OCI-LY1 (cell line): ENCODE measurements at regions not wholly inside any gene's neighbourhood (a gene's known extent, or its start where the extent isn't known, plus 50 kb on each side); places are given as distances from the start of the nearest gene placed in this dataset.

ENCODE experiments used
- H2AFZ ChIP-seq: fragments of 200-600 bp; sonication (generic), shearing (Covaris generic); 2 replicates; pipeline ENCODE4 v1.6.0; 2014; ENCODE audit warnings: antibody characterized with exemption, mild to moderate bottlenecking, low read length
- H3F3A ChIP-seq: fragments of 200-600 bp; sonication (generic), shearing (Covaris generic); 2 replicates; pipeline ENCODE4 v1.6.0; 2014; ENCODE audit warnings: mild to moderate bottlenecking, antibody characterized with exemption, low read length, moderate library complexity; ENCODE audit not compliant: insufficient read depth
- H3K27ac ChIP-seq: fragments of 200-600 bp; sonication (generic); 2 replicates; pipeline ENCODE4 v1.5.1; 2014; ENCODE audit warnings: low read length, mixed run types, mild to moderate bottlenecking, low read depth; ENCODE audit not compliant: poor library complexity, severe bottlenecking
- H3K27me3 ChIP-seq: fragments of 200-600 bp; sonication (generic); 2 replicates; pipeline ENCODE4 v1.6.0; 2014; ENCODE audit warnings: antibody characterized with exemption, mild to moderate bottlenecking, low read length, moderate library complexity; ENCODE audit not compliant: insufficient read depth
- H3K36me3 ChIP-seq: fragments of 200-600 bp; sonication (generic); 2 replicates; pipeline ENCODE4 v1.6.1; 2014; ENCODE audit warnings: mild to moderate bottlenecking, antibody characterized with exemption, low read length, moderate library complexity, mixed read lengths; ENCODE audit not compliant: insufficient read depth
- H3K4me1 ChIP-seq: fragments of 200-600 bp; sonication (generic); 2 replicates; pipeline ENCODE4 v1.5.1; 2014; ENCODE audit warnings: mild to moderate bottlenecking, low read length, moderate library complexity; ENCODE audit not compliant: insufficient read depth, severe bottlenecking
- H3K4me2 ChIP-seq: fragments of 200-600 bp; sonication (generic), shearing (Covaris generic); 2 replicates; pipeline ENCODE4 v1.6.1; 2014; ENCODE audit warnings: low read length
- H3K4me3 ChIP-seq: fragments of 200-600 bp; sonication (generic); 2 replicates; pipeline ENCODE4 v1.5.1; 2014; ENCODE audit warnings: low read length, low read depth, mild to moderate bottlenecking, mixed read lengths; ENCODE audit not compliant: poor library complexity, severe bottlenecking
- H3K79me2 ChIP-seq: fragments of 200-600 bp; shearing (Covaris generic); 2 replicates; pipeline ENCODE4 v1.6.1; 2016; ENCODE audit warnings: mixed run types, low read length, mixed read lengths; ENCODE audit not compliant: insufficient read depth
- H3K9ac ChIP-seq: fragments of 200-600 bp; sonication (generic), shearing (Covaris generic); 2 replicates; pipeline ENCODE4 v1.6.1; 2014; ENCODE audit warnings: mild to moderate bottlenecking, low read length, mixed read lengths
- H3K9me2 ChIP-seq: fragments of 200-600 bp; sonication (generic), shearing (Covaris generic); 2 replicates; pipeline ENCODE4 v1.6.1; 2014; ENCODE audit warnings: low read depth, mild to moderate bottlenecking, low read length, mixed read lengths
- H3K9me3 ChIP-seq: fragments of 200-600 bp; shearing (Covaris generic); 2 replicates; pipeline ENCODE4 v1.6.1; 2014; ENCODE audit warnings: low read length, mixed read lengths
- H4K20me1 ChIP-seq: fragments of 200-600 bp; sonication (generic), shearing (Covaris generic); 2 replicates; pipeline ENCODE4 v1.6.0; 2016; ENCODE audit warnings: mild to moderate bottlenecking, low read length; ENCODE audit not compliant: insufficient read depth
- CTCF ChIP-seq: fragments of 200-600 bp; sonication (generic), shearing (Covaris generic); IDR thresholded peaks from 2 replicates; pipeline ENCODE4 v1.5.1; 2017; ENCODE audit warnings: mild to moderate bottlenecking, antibody characterized with exemption, low read length, moderate library complexity, mixed read lengths
- EZH2 ChIP-seq: fragments of 200-600 bp; sonication (generic), shearing (Covaris generic); IDR thresholded peaks from 2 replicates; pipeline ENCODE4 v1.8.0; 2017; ENCODE audit warnings: borderline replicate concordance, mixed run types, mild to moderate bottlenecking, antibody characterized with exemption, low read length, moderate library complexity, mixed read lengths

GRCh38 chr2:13996527-13996926 is 636.0 kb upstream of the LRATD1 start:
- Histone ChIP-seq H3F3A (no peaks in the 10 kb centered on the region), H3K4me2 (no peak overlapping the region), H3K4me3 (no peak overlapping the region), H3K9me2 (no peaks in the 10 kb centered on the region), H3K27ac (no peak overlapping the region), H3K9ac (no peak overlapping the region), H3K27me3 (no peaks in the 10 kb centered on the region), H3K36me3 (no peaks in the 10 kb centered on the region), H3K4me1 (no peaks in the 10 kb centered on the region), H4K20me1 (no peaks in the 10 kb centered on the region), H2AFZ (no peak overlapping the region), H3K79me2 (no peaks in the 10 kb centered on the region), H3K9me3 (no peaks in the 10 kb centered on the region)
- TF ChIP-seq CTCF (no peak), EZH2 (no peak)

GRCh38 chr2:14011190-14011589 is 621.3 kb upstream of the LRATD1 start:
- Histone ChIP-seq H3K4me3 (no peak overlapping the region), H3K4me1 (no peaks in the 10 kb centered on the region), H2AFZ (no peak overlapping the region), H3K79me2 (no peaks in the 10 kb centered on the region), H3K27me3 (no peaks in the 10 kb centered on the region), H3K27ac (no peak overlapping the region), H3K36me3 (no peaks in the 10 kb centered on the region), H3F3A (no peaks in the 10 kb centered on the region), H3K9ac (no peak overlapping the region), H3K9me2 (no peaks in the 10 kb centered on the region), H3K9me3 (no peaks in the 10 kb centered on the region), H3K4me2 (no peak overlapping the region), H4K20me1 (no peaks in the 10 kb centered on the region)
- TF ChIP-seq CTCF (no peak), EZH2 (no peak)

GRCh38 chr2:14015113-14015630 is 617.3 kb upstream of the LRATD1 start:
- H3K4me2 ChIP-seq, result no peak overlapping the region
- H3K27me3 ChIP-seq, result no peaks in the 10 kb centered on the region
- H4K20me1 ChIP-seq, result no peaks in the 10 kb centered on the region
- H3K9me3 ChIP-seq, result no peaks in the 10 kb centered on the region
- no peak overlapping the region for H3K27ac ChIP-seq
- no peak overlapping the region for H3K4me3 ChIP-seq
- no peaks in the 10 kb centered on the region for H3K4me1 ChIP-seq
- H3K36me3 ChIP-seq, result no peaks in the 10 kb centered on the region
- no peaks in the 10 kb centered on the region for H3F3A ChIP-seq
- no peak overlapping the region for H2AFZ ChIP-seq
- no peaks in the 10 kb centered on the region for H3K9me2 ChIP-seq
- no peak overlapping the region for H3K9ac ChIP-seq
- no peaks in the 10 kb centered on the region for H3K79me2 ChIP-seq
- TF ChIP-seq EZH2 (no peak), CTCF (no peak)
